NCI-H748 (cell line): ENCODE measurements at regions not wholly inside any gene's neighbourhood (a gene's known extent, or its start where the extent isn't known, plus 50 kb on each side); places are given as distances from the start of the nearest gene placed in this dataset.
A peak's percentile ranks its signal among the peaks of the same experiment; 100 is the strongest.

Experiments used
- DNase-seq: peaks from one replicate; lab custom pipeline; 2025; ENCODE audit not compliant: unreplicated experiment; lab: John Stamatoyannopoulos, UW

DNA sequence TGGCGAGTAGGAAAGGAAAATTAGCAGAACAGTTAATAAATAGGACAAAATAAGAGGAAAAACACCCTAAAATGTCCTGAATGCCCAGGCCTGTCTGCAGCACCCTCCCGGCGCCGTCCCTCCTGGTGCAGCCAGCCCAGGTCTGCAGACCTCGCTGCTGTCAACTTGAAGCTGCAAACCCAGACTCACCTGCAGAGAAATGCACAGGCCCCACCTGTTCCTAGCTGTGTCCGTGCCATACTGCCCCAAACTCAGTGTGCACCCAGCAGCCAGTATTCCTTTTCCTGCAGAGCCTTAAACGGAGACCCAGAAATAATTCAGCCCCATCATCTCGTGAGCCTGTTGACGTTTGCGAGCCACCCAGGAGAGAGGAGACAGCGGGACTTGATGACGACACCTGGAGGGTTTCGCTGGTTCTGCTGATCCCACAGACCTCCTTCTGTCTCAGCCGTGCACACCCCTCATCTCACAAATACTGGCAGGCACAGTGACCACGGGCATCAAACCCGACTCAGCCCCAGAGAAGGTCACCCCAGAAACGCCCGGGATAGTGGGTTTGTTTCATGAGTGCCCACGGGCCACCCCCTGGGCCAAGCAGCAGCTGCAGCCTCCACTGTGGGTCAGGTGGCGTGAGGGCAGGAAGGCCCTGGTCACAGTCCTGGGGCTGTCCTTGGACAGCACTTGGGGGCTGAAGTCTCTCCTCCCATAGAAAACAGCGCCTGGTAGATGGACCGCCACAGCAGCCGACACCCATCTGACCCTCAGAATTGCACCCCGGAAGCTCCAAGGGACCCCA lies 239.5 kb upstream of the SALL3 start:
- DNase-seq: no peak

GRCh38 chr18:78740876-78741275 lies 238.7 kb upstream of the SALL3 start:
- no peak for DNase-seq

DNA sequence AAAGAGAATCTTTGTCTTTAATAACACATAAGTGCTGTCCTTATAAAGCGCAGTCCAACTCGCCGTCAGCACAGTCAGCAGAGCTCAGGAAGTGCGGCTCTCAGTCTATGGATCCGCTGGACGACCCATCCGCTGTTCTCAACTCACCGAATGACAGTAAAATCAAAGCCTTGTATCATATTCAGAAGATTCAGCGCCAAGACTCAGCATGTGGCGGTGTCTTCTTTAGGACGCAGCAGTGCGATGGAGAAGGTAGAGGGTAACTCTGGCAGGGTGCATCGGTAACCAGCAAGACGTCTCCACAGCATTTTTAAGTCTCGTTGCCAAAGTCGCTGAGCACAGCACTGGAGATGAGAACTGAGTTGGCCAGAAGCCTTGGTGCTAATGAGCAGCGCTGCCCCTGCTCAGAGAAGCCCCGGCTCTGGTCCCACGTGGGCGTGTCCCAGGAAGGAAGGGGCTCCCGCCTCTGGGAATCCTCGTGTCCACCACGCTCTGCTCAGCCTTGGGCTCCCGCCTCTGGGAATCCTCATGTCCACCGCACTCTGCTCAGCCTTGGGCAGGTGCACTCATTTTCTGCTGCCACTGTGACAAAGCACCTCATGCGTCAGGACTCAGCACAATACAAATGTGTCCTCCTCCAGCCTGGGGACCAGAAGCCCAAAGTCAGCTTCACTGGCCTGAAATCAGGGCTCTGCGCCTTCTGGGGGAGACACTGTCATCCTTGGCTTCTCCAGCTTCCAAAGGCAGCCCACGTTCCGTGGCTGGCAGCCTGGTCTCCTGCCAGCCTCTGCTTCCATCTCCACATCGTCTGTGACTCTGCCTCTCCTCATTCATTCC lies 238.0 kb upstream of the SALL3 start:
- DNase-seq: no peak

DNA sequence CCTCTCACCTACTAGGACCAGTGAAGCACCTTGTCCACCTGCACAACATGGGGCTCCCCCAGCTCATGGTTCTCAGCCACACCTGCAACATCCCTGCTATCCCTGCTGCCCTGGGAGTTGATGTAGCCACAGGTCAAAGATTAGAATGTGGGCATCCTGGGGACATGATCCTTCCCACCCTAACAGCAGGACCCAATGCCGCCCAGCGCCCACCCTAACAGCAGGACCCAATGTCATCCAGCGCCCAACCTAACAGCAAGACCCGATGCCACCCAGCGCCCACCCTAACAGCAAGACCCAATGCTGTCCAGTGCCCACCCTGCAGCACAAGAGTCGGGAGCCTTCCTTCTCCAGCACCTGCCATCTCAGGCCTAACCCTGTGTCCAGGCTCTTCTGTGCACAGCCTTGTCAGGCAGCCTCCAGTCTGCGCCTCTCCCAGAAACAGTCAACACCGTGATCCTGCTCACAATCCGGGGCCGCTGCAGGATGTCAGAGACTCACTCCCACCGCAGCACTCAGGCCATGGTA lies 237.3 kb upstream of the SALL3 start:
- DNase-seq: no peak

DNA sequence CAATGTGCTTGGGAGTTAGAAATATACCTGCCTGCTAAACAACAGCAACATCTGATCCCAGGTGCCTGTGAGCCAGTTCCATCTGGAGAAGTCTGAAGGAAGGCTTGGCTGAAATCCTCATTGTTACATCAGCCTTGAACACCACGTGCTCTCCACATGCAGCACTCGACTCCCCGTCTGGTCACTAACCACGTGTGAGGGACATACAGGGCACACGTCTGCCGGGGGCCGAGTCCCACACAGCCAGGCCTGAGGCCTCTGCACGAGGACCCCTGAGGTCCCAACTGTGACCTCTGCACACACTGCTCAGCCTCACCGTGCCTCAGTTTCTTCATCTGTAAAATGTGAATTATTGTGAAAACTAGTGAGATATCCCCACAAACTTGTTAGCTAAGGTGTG lies 236.5 kb upstream of the SALL3 start:
- no peak for DNase-seq

- no peak for DNase-seq
Observed at GRCh38 chr18:78751664-78752063, 228.0 kb upstream of the SALL3 start.

DNA sequence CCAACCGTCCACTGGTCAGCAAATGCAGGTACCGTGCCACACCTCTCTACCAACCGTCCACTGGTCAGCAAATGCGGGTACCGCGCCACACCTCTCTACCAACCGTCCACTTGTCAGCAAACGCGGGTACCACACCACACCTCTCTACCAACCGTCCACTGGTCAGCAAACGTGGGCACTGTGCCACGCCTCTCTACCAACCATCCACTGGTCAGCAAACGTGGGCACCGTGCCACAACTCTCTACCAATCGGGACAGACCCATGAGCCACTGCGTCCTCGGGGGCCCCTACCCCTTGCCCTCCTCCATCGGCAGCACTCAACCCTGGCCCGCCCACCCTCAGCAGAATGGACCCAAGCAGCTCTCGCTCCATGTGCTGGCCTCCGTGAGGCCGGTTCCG lies 226.4 kb upstream of the SALL3 start:
- DNase-seq: no peak

GRCh38 chr18:78754311-78755043 lies 225.1 kb upstream of the SALL3 start:
- no peak for DNase-seq

DNA sequence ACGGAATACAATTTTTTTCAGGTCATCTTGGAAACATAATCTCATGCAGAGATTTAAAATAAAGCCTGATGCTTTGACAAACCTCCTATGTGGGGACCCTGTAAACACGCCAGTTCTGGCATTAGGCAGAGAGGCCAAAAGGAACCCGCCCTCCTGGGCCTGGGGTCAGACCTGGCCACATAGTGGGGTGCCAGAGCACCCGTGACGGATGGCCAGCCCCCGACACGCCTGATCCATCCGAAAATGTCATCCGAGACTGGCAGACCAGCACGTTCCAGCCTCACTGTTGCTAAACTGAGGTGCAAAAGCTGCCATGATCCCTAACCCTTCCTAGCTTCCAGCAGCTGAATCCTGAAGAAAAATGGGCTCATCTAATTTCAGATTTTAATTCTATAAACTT lies 222.6 kb upstream of the SALL3 start:
- no peak for DNase-seq

- DNase-seq: no peak
Observed at GRCh38 chr18:78758496-78758895, 221.1 kb upstream of the SALL3 start.

- no peak for DNase-seq
Observed at GRCh38 chr18:78762753-78763152, 216.9 kb upstream of the SALL3 start.

- no peak for DNase-seq
Observed at GRCh38 chr18:78764544-78764943, 215.1 kb upstream of the SALL3 start.

- DNase-seq: no peak
Observed at GRCh38 chr18:78765142-78765541, 214.5 kb upstream of the SALL3 start.

- DNase-seq: no peak
Observed at GRCh38 chr18:78765637-78766281, 213.9 kb upstream of the SALL3 start.

- no peak for DNase-seq
Observed at GRCh38 chr18:78766651-78767533, 212.7 kb upstream of the SALL3 start.

DNA sequence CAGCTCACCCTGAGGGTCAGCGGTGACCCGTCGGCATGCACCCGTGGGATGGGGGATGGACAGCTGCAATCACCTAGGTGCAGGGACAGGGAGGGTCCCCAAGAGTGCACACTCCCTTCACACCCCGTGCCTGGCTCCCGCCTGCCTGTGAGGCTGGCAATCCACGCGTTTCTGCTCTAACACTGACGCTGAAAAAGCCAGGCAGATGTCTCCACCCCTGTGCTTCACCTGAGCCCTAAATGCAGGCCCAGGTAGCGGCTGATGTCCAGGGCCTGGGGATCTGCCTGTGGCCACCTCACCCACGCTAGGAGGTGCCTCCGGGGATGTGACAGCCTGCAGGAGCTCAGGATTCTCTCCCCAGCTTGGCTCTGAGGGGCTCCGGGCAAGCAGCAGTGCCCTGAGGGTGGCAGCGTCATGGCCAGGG lies 212.0 kb upstream of the SALL3 start:
- DNase-seq: no peak

DNA sequence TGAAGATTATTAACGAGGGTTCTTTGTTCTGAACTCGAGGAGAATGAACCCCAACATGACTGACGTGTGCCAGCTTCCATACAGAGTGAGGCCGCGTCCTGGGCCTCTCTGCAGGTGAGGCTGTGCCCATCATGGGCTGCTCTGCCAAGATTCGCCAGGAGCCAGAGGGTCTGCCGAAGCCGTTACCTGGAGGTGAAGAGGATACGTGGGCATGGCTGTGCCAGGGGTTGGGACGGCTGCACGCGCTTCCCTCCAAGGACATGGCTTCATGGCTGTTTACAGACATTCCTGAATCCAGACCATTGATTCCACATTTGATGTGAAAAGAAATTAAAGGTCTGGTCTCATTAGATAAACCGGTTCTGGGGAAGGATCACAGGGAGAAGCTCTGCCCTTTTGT lies 211.4 kb upstream of the SALL3 start:
- DNase-seq: no peak

- DNase-seq: peak; percentile 99
Observed at GRCh38 chr18:78768656-78769501, 210.7 kb upstream of the SALL3 start.

- DNase-seq: peak; percentile 96
Observed at GRCh38 chr18:78769502-78770105, 210.0 kb upstream of the SALL3 start.
